SK-N-SH (cell line): ENCODE measurements at regions not wholly inside any gene's neighbourhood (a gene's known extent, or its start where the extent isn't known, plus 50 kb on each side); places are given as distances from the start of the nearest gene placed in this dataset.
A peak's percentile ranks its signal among the peaks of the same experiment; 100 is the strongest.

Source experiments
- CTCF ChIA-PET: fragments of 300-600, 350-600 bp; formaldehyde crosslinking; extraction: SDS; loops from one replicate; lab custom pipeline; 2021; lab: Yijun Ruan, JAX
- POLR2A ChIA-PET: fragments of 350-600 bp; sonication (Branson Sonifier 250); formaldehyde crosslinking; extraction: SDS; loops from one replicate; lab custom pipeline; 2020; ENCODE audit warnings: antibody characterized with exemption, inconsistent platforms; lab: Yijun Ruan, JAX
- DNase-seq: peaks from one replicate; pipeline ENCODE4 v3.0.0; 2012
- H2AFZ ChIP-seq: fragments of 200-600 bp; sonication (generic); 2 replicates; pipeline ENCODE4 v1.8.1; 2016; ENCODE audit warnings: antibody characterized with exemption, mild to moderate bottlenecking, low read depth
- H3F3A ChIP-seq: fragments of 200-600 bp; sonication (generic); replicated peaks from 2 replicates; pipeline ENCODE3; 2016; ENCODE audit warnings: antibody characterized with exemption, mild to moderate bottlenecking; ENCODE audit not compliant: insufficient read depth
- H3K27ac ChIP-seq, 2 experiments: fragments of 200-500 bp in 1 of 2; fragments of 200-600 bp in 1 of 2; sonication (Bioruptor generic) in 1 of 2; sonication (generic), shearing (Covaris generic) in 1 of 2; 2 replicates each; pipeline versions ENCODE4 v1.5.1 to v1.6.1; 2014 to 2016; ENCODE audit warnings: low read depth in 2 of 2, inconsistent platforms in 1 of 2, low read length in 1 of 2, mild to moderate bottlenecking in 1 of 2, mixed read lengths in 1 of 2
- H3K27me3 ChIP-seq: fragments of 200-600 bp; sonication (generic), shearing (Covaris generic); 2 replicates; pipeline ENCODE4 v1.6.1; 2016; ENCODE audit warnings: mixed run types; ENCODE audit not compliant: insufficient read depth
- H3K36me3 ChIP-seq, 2 experiments: fragments of 200-500 bp in 1 of 2; fragments of 200-600 bp in 1 of 2; sonication (Bioruptor generic) in 1 of 2; sonication (generic) in 1 of 2; replicated peaks in 1 of 2; 2 replicates each; pipeline versions ENCODE3 to v1.5.1; 2014 to 2016; ENCODE audit warnings: low read length in 1 of 2, mild to moderate bottlenecking in 1 of 2; ENCODE audit not compliant: insufficient read depth in 2 of 2, control insufficient read depth in 1 of 2
- H3K4me1 ChIP-seq, 2 experiments: fragments of 200-500 bp in 1 of 2; fragments of 200-600 bp in 1 of 2; sonication (Bioruptor generic) in 1 of 2; sonication (generic), shearing (Covaris generic) in 1 of 2; 2 replicates each; pipeline versions ENCODE4 v1.5.1 to v1.6.1; 2014 to 2016; ENCODE audit warnings: low read depth in 1 of 2, low read length in 1 of 2, mixed run types in 1 of 2; ENCODE audit not compliant: insufficient read depth in 2 of 2, control insufficient read depth in 1 of 2
- H3K4me2 ChIP-seq: fragments of 200-600 bp; sonication (generic), shearing (Covaris generic); 2 replicates; pipeline ENCODE4 v1.6.1; 2017; ENCODE audit warnings: mixed run types
- H3K4me3 ChIP-seq, 2 experiments: fragments of 200-500 bp in 1 of 2; fragments of 200-600 bp in 1 of 2; sonication (Bioruptor generic) in 1 of 2; sonication (generic), shearing (Covaris generic) in 1 of 2; 2 replicates each; pipeline versions ENCODE4 v1.5.1 to v1.8.1; 2014 to 2016; ENCODE audit warnings: low read depth in 2 of 2, inconsistent platforms in 1 of 2, low read length in 1 of 2, mild to moderate bottlenecking in 1 of 2, mixed read lengths in 1 of 2, moderate library complexity in 1 of 2
- H3K79me2 ChIP-seq: fragments of 200-600 bp; sonication (generic); 2 replicates; pipeline ENCODE4 v1.8.1; 2017; ENCODE audit warnings: mild to moderate bottlenecking; ENCODE audit not compliant: insufficient read depth
- H3K9ac ChIP-seq: fragments of 200-600 bp; sonication (generic); 2 replicates; pipeline ENCODE4 v1.6.1; 2017; ENCODE audit warnings: mixed run types
- H3K9me2 ChIP-seq: fragments of 200-600 bp; sonication (generic); 2 replicates; pipeline ENCODE4 v1.6.1; 2017; ENCODE audit warnings: mixed run types
- H3K9me3 ChIP-seq: fragments of 200-600 bp; sonication (generic); 2 replicates; pipeline ENCODE4 v1.6.1; 2017; ENCODE audit warnings: mixed run types, mild to moderate bottlenecking, moderate library complexity
- H4K20me1 ChIP-seq: fragments of 200-600 bp; sonication (generic); 2 replicates; pipeline ENCODE4 v1.6.1; 2017; ENCODE audit warnings: mild to moderate bottlenecking, mixed run types; ENCODE audit not compliant: insufficient read depth
- EZH2phosphoT487 ChIP-seq: fragments of 200-600 bp; sonication (generic); IDR thresholded peaks from 2 replicates; pipeline ENCODE4 v1.6.1; 2017; ENCODE audit warnings: low read depth, mixed run types, mild to moderate bottlenecking, antibody characterized with exemption, moderate library complexity, borderline replicate concordance
- FOXJ3 ChIP-seq: sonication (generic); formaldehyde crosslinking; IDR thresholded peaks from 2 replicates; pipeline ENCODE4 v1.5.1; 2020; ENCODE audit warnings: mild to moderate bottlenecking, missing genetic modification reagents
- MEF2A ChIP-seq: IDR thresholded peaks from 2 replicates; pipeline ENCODE4 v1.4.0; 2012; ENCODE audit warnings: low read depth, borderline replicate concordance
- MXI1 ChIP-seq: IDR thresholded peaks from 2 replicates; pipeline ENCODE4 v1.6.1; 2012; ENCODE audit warnings: mild to moderate bottlenecking, low read depth, low read length, improper control_type of control experiment
- RCOR1 ChIP-seq: fragments of 150-350 bp; IDR thresholded peaks from 2 replicates; pipeline ENCODE4 v1.6.1; 2017; ENCODE audit warnings: antibody characterized with exemption, low read length
- TAF1 ChIP-seq: IDR thresholded peaks from 2 replicates; pipeline ENCODE4 v1.6.1; 2012; ENCODE audit warnings: low read depth, mild to moderate bottlenecking, low read length, moderate library complexity, borderline replicate concordance
- WGBS: methylation state at CpG from one replicate; pipeline ENCODE4 v1.1.6; 2017; ENCODE audit warnings: low lambda C conversion rate; 5-methylcytosine and 5-hydroxymethylcytosine counted together
- TF ChIP-seq, protein P1 (sequence below): IDR thresholded peaks from 2 replicates; pipeline ENCODE4 v1.4.0; 2012; ENCODE audit warnings: low read depth, borderline replicate concordance
- TF ChIP-seq, protein P2 (sequence below): IDR thresholded peaks from 2 replicates; pipeline ENCODE4 v1.4.0; 2012; ENCODE audit warnings: low read depth
- TF ChIP-seq, protein P3 (sequence below): fragments of 150-350 bp; IDR thresholded peaks from 2 replicates; pipeline ENCODE4 v1.6.1; 2017; ENCODE audit warnings: antibody characterized with exemption, low read length, low read depth, borderline replicate concordance

DNA sequence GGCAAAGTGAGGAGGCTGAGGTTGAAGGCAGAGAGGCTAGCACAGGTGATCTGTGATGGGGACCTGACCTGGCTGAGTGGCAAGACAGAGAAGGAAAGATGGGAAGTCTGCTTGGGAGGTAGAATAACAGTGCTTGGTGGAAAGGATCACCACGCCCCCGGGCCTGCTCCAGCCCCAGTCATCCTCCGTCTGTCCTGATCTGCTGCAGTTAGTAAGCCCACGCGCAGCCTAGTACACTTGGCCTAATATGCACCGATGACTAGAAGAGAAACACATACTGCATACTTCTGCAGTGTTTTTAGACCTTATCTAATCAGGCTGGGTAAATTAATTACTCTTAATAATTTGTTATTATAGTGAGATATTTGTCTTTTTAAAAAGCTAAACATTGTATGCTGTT lies 103.7 kb upstream of the KLF3 start:
- whole genome bisulfite sequencing, result 76% methylated on average over 6 of the region's 6 CpGs
- CTCF ChIA-PET, result no interaction called here

DNA sequence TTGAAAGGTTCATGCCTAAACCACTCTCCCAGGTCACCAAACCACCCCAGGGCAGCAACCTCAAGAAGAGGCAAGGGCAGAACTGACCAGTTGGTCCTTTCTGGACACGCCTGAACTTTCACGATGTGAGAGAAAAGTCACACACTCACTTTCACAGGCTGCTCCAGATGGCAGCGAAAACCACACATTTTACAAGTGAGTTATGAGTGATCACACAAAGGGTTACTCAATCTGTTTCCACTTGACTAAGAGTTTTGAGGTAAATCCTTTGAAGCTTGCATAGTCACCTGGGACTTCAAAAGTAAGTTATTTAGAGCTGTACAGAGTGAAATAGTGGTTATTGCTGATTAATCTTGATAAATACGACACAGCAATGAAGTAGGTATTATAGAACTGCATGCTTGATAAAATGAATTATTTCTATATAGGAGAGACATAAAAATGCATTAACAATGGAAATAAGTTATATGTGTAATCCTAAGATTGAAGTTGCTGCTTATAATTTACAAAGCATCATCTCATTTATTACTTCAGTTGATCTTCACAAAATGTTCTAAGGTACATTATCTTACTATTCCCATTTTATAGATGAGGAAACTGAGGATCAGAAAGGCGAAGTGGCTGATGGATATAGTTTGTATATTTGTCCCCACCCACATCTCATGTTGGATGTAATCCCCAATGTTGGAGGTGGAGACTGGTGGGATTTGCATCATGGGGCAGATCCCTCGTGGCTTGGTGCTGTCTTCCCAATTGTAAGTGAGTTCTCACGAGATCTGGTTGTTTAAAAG lies 103.0 kb upstream of the KLF3 start:
- WGBS, result 51% methylated on average over 7 of the region's 7 CpGs
- CTCF ChIA-PET, result no interaction called here
- TF ChIP-seq EZH2phosphoT487, result no peak
- TF ChIP-seq, protein P1, sequence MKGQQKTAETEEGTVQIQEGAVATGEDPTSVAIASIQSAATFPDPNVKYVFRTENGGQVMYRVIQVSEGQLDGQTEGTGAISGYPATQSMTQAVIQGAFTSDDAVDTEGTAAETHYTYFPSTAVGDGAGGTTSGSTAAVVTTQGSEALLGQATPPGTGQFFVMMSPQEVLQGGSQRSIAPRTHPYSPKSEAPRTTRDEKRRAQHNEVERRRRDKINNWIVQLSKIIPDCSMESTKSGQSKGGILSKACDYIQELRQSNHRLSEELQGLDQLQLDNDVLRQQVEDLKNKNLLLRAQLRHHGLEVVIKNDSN, result no peak
- TF ChIP-seq MXI1, result no peak
- TF ChIP-seq RCOR1, result no peak
- TF ChIP-seq, protein P2, sequence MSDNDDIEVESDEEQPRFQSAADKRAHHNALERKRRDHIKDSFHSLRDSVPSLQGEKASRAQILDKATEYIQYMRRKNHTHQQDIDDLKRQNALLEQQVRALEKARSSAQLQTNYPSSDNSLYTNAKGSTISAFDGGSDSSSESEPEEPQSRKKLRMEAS, result no peak
- no peak for TF ChIP-seq FOXJ3 (CRISPR knock-in tag)
- TF ChIP-seq, protein P3, sequence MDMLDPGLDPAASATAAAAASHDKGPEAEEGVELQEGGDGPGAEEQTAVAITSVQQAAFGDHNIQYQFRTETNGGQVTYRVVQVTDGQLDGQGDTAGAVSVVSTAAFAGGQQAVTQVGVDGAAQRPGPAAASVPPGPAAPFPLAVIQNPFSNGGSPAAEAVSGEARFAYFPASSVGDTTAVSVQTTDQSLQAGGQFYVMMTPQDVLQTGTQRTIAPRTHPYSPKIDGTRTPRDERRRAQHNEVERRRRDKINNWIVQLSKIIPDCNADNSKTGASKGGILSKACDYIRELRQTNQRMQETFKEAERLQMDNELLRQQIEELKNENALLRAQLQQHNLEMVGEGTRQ, result no peak
- Histone ChIP-seq H3K4me3 (no peak overlapping the region), H3K9ac (no peak overlapping the region), H3K4me2 (no peak overlapping the region), H3K9me3 (no peaks in the 10 kb centered on the region), H3K4me1 (peaks cover 10 to 17% of the 10 kb centered on the region in 2 experiments; a peak in 2 of 4 replicates), H3K27me3 (no peaks in the 10 kb centered on the region), H3K36me3 (no peaks in the 10 kb centered on the region), H3K9me2 (no peaks in the 10 kb centered on the region), H2AFZ (no peak overlapping the region), H4K20me1 (no peaks in the 10 kb centered on the region), H3F3A (peaks cover 6% of the 10 kb centered on the region), H3K79me2 (no peaks in the 10 kb centered on the region), H3K27ac (no peak overlapping the region)
- POLR2A ChIA-PET, result no interaction called here
- no peak for DNase-seq

More for the DNA sequence above, 103.7 kb upstream of the KLF3 start:
- H3K27ac ChIP-seq, result no peak overlapping the region
- TF ChIP-seq, protein P2, result no peak
- no peak for TF ChIP-seq MEF2A
- TF ChIP-seq TAF1, result no peak
- no peak for TF ChIP-seq EZH2phosphoT487
- H3K36me3 ChIP-seq, result no peaks in the 10 kb centered on the region
- no peaks in the 10 kb centered on the region for H4K20me1 ChIP-seq
- no peak overlapping the region for H3K4me2 ChIP-seq
- no peak overlapping the region for H3K9ac ChIP-seq
- no peaks in the 10 kb centered on the region for H3K9me2 ChIP-seq
- no peak overlapping the region for H3K4me3 ChIP-seq
- H2AFZ ChIP-seq, result no peak overlapping the region
- POLR2A ChIA-PET, result no interaction called here
- DNase-seq, result peak; percentile 15
- H3K4me1 ChIP-seq, result peaks cover 10 to 11% of the 10 kb centered on the region in 2 experiments; a peak in 2 of 4 replicates
- H3K27me3 ChIP-seq, result no peaks in the 10 kb centered on the region
- H3F3A ChIP-seq, result no peaks in the 10 kb centered on the region
- no peaks in the 10 kb centered on the region for H3K79me2 ChIP-seq
- 0 out of 2 replicates have a peak, but pooled peaks cover 4% of the 10 kb centered on the region for H3K9me3 ChIP-seq
